DND-41 (cell line): ENCODE measurements at regions not wholly inside any gene's neighbourhood (a gene's known extent, or its start where the extent isn't known, plus 50 kb on each side); places are given as distances from the start of the nearest gene placed in this dataset.

ENCODE experiments used
- ATAC-seq: fragments of 200-7000 bp; cut with Tn5 transposase; 3 replicates; pipeline ENCODE4 v1.9.1; 2021; ENCODE audit warnings: low read depth; ENCODE audit not compliant: insufficient read depth
- DNase-seq: peaks from one replicate; pipeline ENCODE4 v3.0.0-alpha.2; 2020
- H2AFZ ChIP-seq: 2 replicates; pipeline ENCODE4 v1.6.0; 2012; ENCODE audit warnings: low read depth, low read length
- H3K27ac ChIP-seq: 2 replicates; pipeline ENCODE4 v1.5.1; 2012; ENCODE audit warnings: low read length, inconsistent platforms
- H3K27me3 ChIP-seq: fragments of 200-600 bp; sonication (generic); 2 replicates; pipeline ENCODE4 v1.6.0; 2012; ENCODE audit warnings: low read length, mild to moderate bottlenecking, inconsistent platforms; ENCODE audit not compliant: insufficient read depth, poor library complexity
- H3K36me3 ChIP-seq: 2 replicates; pipeline ENCODE4 v1.5.1; 2012; ENCODE audit warnings: low read length, inconsistent platforms; ENCODE audit not compliant: insufficient read depth
- H3K4me1 ChIP-seq: 2 replicates; pipeline ENCODE4 v1.5.1; 2012; ENCODE audit warnings: mild to moderate bottlenecking, low read length; ENCODE audit not compliant: insufficient read depth
- H3K4me2 ChIP-seq: 2 replicates; pipeline ENCODE4 v1.6.0; 2012; ENCODE audit warnings: mild to moderate bottlenecking, moderate library complexity, low read length, inconsistent platforms; ENCODE audit not compliant: insufficient read depth
- H3K4me3 ChIP-seq, 2 experiments: fragments of 200-600 bp in 1 of 2; shearing (Covaris generic) in 1 of 2; 2 replicates each; pipeline ENCODE4 v1.5.1; 2012 to 2016; ENCODE audit warnings: inconsistent platforms in 2 of 2, low read length in 2 of 2, mild to moderate bottlenecking in 2 of 2, low read depth in 1 of 2, moderate library complexity in 1 of 2
- H3K79me2 ChIP-seq: 2 replicates; pipeline ENCODE4 v1.6.0; 2012; ENCODE audit warnings: low read length, inconsistent platforms; ENCODE audit not compliant: insufficient read depth
- H3K9ac ChIP-seq: 2 replicates; pipeline ENCODE4 v1.6.0; 2012; ENCODE audit warnings: low read depth, mild to moderate bottlenecking, inconsistent platforms, low read length, moderate library complexity
- H3K9me3 ChIP-seq: 2 replicates; pipeline ENCODE4 v1.5.1; 2012; ENCODE audit warnings: low read length, moderate library complexity, mild to moderate bottlenecking, inconsistent platforms; ENCODE audit not compliant: insufficient read depth, severe bottlenecking
- H4K20me1 ChIP-seq: 2 replicates; pipeline ENCODE4 v1.6.0; 2012; ENCODE audit warnings: low read length; ENCODE audit not compliant: insufficient read depth
- EZH2 ChIP-seq: IDR thresholded peaks from 3 replicates; pipeline ENCODE4 v1.6.1; 2012; ENCODE audit warnings: borderline replicate concordance, low read depth, mild to moderate bottlenecking, moderate library complexity, low read length, inconsistent platforms; ENCODE audit not compliant: severe bottlenecking
- TF ChIP-seq, protein P1 (sequence below): IDR thresholded peaks from 2 replicates; pipeline ENCODE4 v1.5.1; 2012; ENCODE audit warnings: borderline replicate concordance, low read length, moderate library complexity, mild to moderate bottlenecking; ENCODE audit not compliant: poor library complexity, severe bottlenecking; ENCODE audit errors: extremely low read depth

DNA sequence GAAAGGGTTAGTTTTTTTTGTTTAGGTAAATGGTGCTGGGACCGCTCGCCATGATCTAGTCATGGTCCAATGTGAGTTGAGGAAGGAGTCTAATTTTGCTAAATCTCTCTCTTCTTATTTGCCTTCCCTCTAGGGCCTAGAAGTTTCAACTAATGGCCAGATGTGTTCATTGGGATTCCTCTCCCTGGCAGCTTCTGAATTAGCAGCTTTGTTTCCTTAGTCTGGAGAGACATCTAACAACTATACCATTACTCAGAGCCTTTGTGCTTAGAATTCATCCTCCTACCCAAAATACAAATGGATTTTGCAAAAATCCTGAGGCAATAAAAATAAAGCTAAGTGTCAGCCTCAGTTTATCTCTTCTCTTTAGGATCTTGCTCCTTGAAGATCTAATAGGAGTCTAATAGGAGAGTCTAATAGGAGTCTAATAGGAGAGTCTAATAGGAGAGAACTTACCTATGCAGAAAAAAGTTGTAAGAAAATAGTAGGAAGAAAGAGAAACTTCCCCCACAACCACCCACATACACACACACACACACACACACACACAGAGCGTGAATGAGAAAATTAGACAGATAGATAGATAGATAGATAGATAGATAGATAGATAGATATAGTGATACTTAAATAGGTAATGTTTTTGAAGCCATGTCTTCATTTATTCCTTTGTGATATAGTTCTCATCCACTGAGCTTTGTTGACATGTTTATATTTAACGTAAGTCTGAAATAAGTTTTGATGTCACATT lies 980.5 kb upstream of the CNTN5 start:
- Histone ChIP-seq H3K36me3 (no peaks in the 10 kb centered on the region), H3K79me2 (no peaks in the 10 kb centered on the region), H3K27ac (no peak overlapping the region), H3K4me1 (no peaks in the 10 kb centered on the region), H3K9me3 (no peaks in the 10 kb centered on the region), H3K4me2 (no peak overlapping the region), H3K9ac (no peak overlapping the region), H2AFZ (no peak overlapping the region), H4K20me1 (no peaks in the 10 kb centered on the region), H3K4me3 (no peak overlapping the region), H3K27me3 (no peaks in the 10 kb centered on the region)
- no peak for ATAC-seq
- TF ChIP-seq, protein P1, sequence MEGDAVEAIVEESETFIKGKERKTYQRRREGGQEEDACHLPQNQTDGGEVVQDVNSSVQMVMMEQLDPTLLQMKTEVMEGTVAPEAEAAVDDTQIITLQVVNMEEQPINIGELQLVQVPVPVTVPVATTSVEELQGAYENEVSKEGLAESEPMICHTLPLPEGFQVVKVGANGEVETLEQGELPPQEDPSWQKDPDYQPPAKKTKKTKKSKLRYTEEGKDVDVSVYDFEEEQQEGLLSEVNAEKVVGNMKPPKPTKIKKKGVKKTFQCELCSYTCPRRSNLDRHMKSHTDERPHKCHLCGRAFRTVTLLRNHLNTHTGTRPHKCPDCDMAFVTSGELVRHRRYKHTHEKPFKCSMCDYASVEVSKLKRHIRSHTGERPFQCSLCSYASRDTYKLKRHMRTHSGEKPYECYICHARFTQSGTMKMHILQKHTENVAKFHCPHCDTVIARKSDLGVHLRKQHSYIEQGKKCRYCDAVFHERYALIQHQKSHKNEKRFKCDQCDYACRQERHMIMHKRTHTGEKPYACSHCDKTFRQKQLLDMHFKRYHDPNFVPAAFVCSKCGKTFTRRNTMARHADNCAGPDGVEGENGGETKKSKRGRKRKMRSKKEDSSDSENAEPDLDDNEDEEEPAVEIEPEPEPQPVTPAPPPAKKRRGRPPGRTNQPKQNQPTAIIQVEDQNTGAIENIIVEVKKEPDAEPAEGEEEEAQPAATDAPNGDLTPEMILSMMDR: no peak
- no peak for DNase-seq

DNA sequence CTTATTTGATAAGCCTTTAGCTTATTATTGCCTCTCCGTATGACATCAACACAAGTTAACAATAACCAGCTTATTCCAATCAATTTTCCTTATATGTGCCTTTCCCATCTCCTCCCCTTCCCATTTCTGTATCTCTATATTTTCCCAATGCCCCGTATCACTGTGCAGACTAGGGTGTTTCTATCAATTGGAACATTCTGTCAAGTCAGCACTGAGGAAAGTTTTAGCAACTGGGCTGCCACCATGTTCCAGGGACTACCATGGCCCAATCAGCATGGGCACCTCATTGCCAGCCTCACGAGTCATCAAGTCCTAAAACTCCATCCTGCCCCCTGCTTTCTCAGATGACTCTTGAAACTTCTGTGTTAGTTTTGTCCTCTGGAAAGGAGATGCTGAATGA lies 973.1 kb upstream of the CNTN5 start:
- Histone ChIP-seq H3K4me2 (no peak overlapping the region), H3K9me3 (no peaks in the 10 kb centered on the region), H2AFZ (no peak overlapping the region), H4K20me1 (no peaks in the 10 kb centered on the region), H3K4me1 (no peaks in the 10 kb centered on the region), H3K79me2 (no peaks in the 10 kb centered on the region), H3K4me3 (no peak overlapping the region), H3K27ac (no peak overlapping the region), H3K36me3 (no peaks in the 10 kb centered on the region), H3K27me3 (no peaks in the 10 kb centered on the region), H3K9ac (no peak overlapping the region)
- TF ChIP-seq, protein P1: no peak
- no peak for TF ChIP-seq EZH2
- DNase-seq (no peak), ATAC-seq (no peak)

DNA sequence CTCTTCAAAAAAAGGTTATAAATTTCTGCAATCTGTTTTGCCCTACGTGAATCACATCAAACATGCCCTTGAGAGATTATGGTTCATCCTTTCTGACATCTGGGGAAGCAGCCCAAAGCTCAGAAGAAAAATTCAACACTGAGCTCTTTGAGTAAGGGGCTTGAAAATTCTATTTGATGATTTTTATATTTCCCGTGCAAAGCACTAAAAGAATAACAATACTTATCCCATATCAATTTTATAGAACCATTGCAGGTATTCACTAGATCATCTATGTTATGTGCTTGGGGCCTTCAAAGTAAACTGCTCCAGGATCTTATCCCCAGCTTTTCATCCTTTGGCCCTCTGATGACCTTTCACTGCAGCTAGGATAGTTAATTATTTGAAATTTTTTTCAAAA lies 966.9 kb upstream of the CNTN5 start:
- Histone ChIP-seq H3K4me3 (no peak overlapping the region), H3K4me2 (no peak overlapping the region), H3K27me3 (no peaks in the 10 kb centered on the region), H4K20me1 (no peaks in the 10 kb centered on the region), H3K36me3 (no peaks in the 10 kb centered on the region), H3K9ac (no peak overlapping the region), H2AFZ (no peak overlapping the region), H3K27ac (no peak overlapping the region), H3K9me3 (no peaks in the 10 kb centered on the region), H3K79me2 (no peaks in the 10 kb centered on the region), H3K4me1 (no peaks in the 10 kb centered on the region)
- TF ChIP-seq, protein P1: no peak
- TF ChIP-seq EZH2: no peak
- ATAC-seq (no peak), DNase-seq (no peak)

DNA sequence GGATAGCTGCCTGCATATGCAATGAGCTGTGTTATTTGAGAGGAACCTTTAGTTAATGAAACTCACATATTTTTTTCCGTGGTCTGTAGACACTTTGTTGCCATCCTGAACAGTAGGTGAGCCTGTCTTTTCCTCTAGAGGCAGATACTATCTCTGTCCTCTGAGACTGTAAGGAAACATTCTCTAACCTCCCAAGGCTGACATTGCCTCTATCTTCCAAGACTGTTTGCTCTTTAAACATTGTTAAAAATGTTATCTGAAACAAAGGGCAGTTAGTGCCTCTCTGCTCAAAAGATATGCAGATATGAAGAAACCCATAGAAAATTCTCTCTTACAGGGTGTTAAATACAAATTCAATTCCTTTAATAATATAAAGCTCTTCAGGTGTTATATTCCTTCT lies 963.8 kb upstream of the CNTN5 start:
- H3K27ac ChIP-seq: no peak overlapping the region
- no peaks in the 10 kb centered on the region for H3K79me2 ChIP-seq
- no peak overlapping the region for H2AFZ ChIP-seq
- no peaks in the 10 kb centered on the region for H3K36me3 ChIP-seq
- no peaks in the 10 kb centered on the region for H3K9me3 ChIP-seq
- H3K4me3 ChIP-seq: no peak overlapping the region
- no peak overlapping the region for H3K9ac ChIP-seq
- H4K20me1 ChIP-seq: no peaks in the 10 kb centered on the region
- H3K4me2 ChIP-seq: no peak overlapping the region
- no peaks in the 10 kb centered on the region for H3K4me1 ChIP-seq
- DNase-seq: no peak
- ATAC-seq: no peak
- no peaks in the 10 kb centered on the region for H3K27me3 ChIP-seq
- TF ChIP-seq, protein P1: no peak
- no peak for TF ChIP-seq EZH2
